ENCODE measurements at regions not wholly inside any gene's neighbourhood (a gene's known extent, or its start where the extent isn't known, plus 50 kb on each side); places are given as distances from the start of the nearest gene placed in this dataset.

DNA sequence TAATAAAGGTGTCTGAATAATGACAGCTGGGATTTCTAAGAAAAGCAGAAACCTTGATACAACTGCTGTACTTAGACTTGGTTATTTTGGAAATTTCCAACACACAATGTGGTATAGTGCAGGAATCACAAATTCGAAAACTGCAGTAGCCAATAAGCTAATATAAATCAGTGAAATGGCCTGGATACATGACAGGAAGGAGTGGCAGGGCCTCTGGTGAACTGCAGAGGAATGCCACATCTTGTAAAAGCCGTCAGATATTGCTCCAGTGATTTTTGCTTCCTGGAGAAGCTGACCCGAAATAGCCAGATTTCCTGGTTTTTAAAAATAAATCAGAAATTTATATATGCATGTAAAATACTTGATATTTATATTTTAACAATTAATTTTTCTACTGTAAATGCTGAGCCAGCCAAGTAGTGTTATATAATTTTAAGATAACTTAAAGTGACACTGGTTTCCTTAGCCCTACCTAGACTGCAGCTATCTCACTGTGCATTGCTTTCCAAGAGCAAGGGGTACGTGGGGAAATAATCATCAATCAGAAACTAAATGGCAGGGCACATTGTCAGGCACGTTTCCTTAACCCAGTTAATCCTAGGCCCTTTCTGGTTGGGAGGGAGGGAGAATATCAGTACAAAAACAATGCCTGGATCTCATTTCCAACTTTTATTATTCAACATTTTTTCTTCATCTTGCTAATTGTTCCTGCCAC is 182.4 kb downstream of the RASEF start:
- DNase-seq (ENCODE audit: low read depth in 2 of 2): no peak
- H3K4me1 ChIP-seq (ENCODE audit: control insufficient read depth, extremely low read depth, insufficient read depth, low read length): no peaks in the 10 kb centered on the region
- no peak overlapping the region for H3K27ac ChIP-seq (ENCODE audit: insufficient read depth, low read length)

DNA sequence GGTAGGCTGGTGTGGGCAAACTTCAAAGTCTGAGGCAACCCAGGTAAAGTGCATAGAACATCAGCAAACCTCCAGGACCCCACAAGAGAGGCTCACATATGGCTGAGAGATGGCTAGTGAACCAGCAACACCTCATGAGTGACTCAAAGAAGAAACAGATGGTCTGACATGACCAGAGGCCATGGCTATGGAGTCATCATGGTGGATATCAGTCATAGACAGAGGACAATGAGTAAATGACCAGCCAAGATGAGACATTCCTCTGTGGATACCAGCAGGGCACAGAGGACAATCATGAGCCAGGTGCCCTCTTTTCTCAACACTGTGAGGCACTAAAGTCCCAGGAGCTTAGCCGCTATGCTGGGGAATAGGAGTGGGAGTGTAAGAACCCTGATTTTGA is 180.8 kb downstream of the RASEF start:
- peak in 1 of 2 donors; percentile 73 for DNase-seq (ENCODE audit: low read depth in 2 of 2)
- no peaks in the 10 kb centered on the region for H3K9me3 ChIP-seq (ENCODE audit: control insufficient read depth, insufficient read depth, low read depth, low read length)
- no peaks in the 10 kb centered on the region for H4K20me1 ChIP-seq (ENCODE audit: control insufficient read depth, extremely low read depth, insufficient read depth, low read length)
- no peak overlapping the region for H3K27ac ChIP-seq (ENCODE audit: insufficient read depth, low read length)
- TF ChIP-seq, protein P1, sequence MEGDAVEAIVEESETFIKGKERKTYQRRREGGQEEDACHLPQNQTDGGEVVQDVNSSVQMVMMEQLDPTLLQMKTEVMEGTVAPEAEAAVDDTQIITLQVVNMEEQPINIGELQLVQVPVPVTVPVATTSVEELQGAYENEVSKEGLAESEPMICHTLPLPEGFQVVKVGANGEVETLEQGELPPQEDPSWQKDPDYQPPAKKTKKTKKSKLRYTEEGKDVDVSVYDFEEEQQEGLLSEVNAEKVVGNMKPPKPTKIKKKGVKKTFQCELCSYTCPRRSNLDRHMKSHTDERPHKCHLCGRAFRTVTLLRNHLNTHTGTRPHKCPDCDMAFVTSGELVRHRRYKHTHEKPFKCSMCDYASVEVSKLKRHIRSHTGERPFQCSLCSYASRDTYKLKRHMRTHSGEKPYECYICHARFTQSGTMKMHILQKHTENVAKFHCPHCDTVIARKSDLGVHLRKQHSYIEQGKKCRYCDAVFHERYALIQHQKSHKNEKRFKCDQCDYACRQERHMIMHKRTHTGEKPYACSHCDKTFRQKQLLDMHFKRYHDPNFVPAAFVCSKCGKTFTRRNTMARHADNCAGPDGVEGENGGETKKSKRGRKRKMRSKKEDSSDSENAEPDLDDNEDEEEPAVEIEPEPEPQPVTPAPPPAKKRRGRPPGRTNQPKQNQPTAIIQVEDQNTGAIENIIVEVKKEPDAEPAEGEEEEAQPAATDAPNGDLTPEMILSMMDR (conservative IDR thresholded peaks at IDR 0.05 in 1 of 2, IDR thresholded peaks at IDR 0.05 in 1 of 2; ENCODE audit: low read depth in 1 of 2, low read length in 2 of 2): no peak
- TF ChIP-seq EZH2 (IDR thresholded peaks at IDR 0.05; ENCODE audit: low read length, missing control alignments): no peak
- no peak overlapping the region for H3K4me3 ChIP-seq (replicated peaks in 1 of 4; ENCODE audit: control extremely low read depth in 1 of 4, insufficient read depth in 1 of 4, low read depth in 3 of 4, low read length in 4 of 4)
- H2AFZ ChIP-seq (ENCODE audit: low read length): no peak overlapping the region
- H3K36me3 ChIP-seq (ENCODE audit: control insufficient read depth, insufficient read depth, low read length): no peaks in the 10 kb centered on the region
- H3K4me2 ChIP-seq (ENCODE audit: extremely low read depth, insufficient read depth, low read length): no peak overlapping the region
- H3K9ac ChIP-seq (ENCODE audit: insufficient read depth, low read length): no peak overlapping the region
- H3K27me3 ChIP-seq (ENCODE audit: control insufficient read depth, insufficient read depth, low read length): no peaks in the 10 kb centered on the region
- no peaks in the 10 kb centered on the region for H3K4me1 ChIP-seq (ENCODE audit: control insufficient read depth, extremely low read depth, insufficient read depth, low read length)
- H3K79me2 ChIP-seq (ENCODE audit: control insufficient read depth, insufficient read depth, low read length): no peaks in the 10 kb centered on the region

More for the DNA sequence above, 182.4 kb downstream of the RASEF start:
- Histone ChIP-seq H4K20me1 (ENCODE audit: control insufficient read depth, extremely low read depth, insufficient read depth, low read length) (no peaks in the 10 kb centered on the region), H3K79me2 (ENCODE audit: control insufficient read depth, insufficient read depth, low read length) (no peaks in the 10 kb centered on the region), H2AFZ (ENCODE audit: low read length) (no peak overlapping the region), H3K4me2 (ENCODE audit: extremely low read depth, insufficient read depth, low read length) (no peak overlapping the region), H3K9ac (ENCODE audit: insufficient read depth, low read length) (no peak overlapping the region), H3K27me3 (ENCODE audit: control insufficient read depth, insufficient read depth, low read length) (no peaks in the 10 kb centered on the region), H3K9me3 (ENCODE audit: control insufficient read depth, insufficient read depth, low read depth, low read length) (no peaks in the 10 kb centered on the region), H3K36me3 (ENCODE audit: control insufficient read depth, insufficient read depth, low read length) (no peaks in the 10 kb centered on the region), H3K4me3 (replicated peaks in 1 of 4; ENCODE audit: control extremely low read depth in 1 of 4, insufficient read depth in 1 of 4, low read depth in 3 of 4, low read length in 4 of 4) (no peak overlapping the region)
- TF ChIP-seq, protein P1 (conservative IDR thresholded peaks at IDR 0.05 in 1 of 2, IDR thresholded peaks at IDR 0.05 in 1 of 2; ENCODE audit: low read depth in 1 of 2, low read length in 2 of 2): no peak
- no peak for TF ChIP-seq EZH2 (IDR thresholded peaks at IDR 0.05; ENCODE audit: low read length, missing control alignments)

DNA sequence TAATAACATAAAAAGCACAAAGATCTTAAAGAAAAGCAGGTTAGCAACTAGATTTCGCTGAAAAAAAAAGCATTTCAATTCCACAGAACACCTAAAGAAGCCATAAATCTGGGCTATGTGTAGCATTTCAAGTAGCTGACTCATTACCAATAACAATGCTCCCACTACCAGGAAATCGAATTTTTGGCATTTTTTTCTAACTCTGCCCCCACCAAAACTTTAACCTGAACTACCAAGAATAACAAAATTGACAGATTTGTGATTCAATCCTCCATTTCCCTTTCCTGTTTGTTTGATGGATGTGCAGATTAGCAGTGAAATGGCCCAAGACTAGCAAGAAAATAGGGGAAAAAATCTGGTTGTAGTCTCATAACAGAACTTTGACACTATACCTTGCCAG is 180.2 kb downstream of the RASEF start:
- Histone ChIP-seq H3K27me3 (ENCODE audit: control insufficient read depth, insufficient read depth, low read length) (no peaks in the 10 kb centered on the region), H3K4me2 (ENCODE audit: extremely low read depth, insufficient read depth, low read length) (no peak overlapping the region), H3K9ac (ENCODE audit: insufficient read depth, low read length) (no peak overlapping the region), H3K9me3 (ENCODE audit: control insufficient read depth, insufficient read depth, low read depth, low read length) (no peaks in the 10 kb centered on the region), H3K27ac (ENCODE audit: insufficient read depth, low read length) (no peak overlapping the region), H3K4me3 (replicated peaks in 1 of 4; ENCODE audit: control extremely low read depth in 1 of 4, insufficient read depth in 1 of 4, low read depth in 3 of 4, low read length in 4 of 4) (no peak overlapping the region), H3K4me1 (ENCODE audit: control insufficient read depth, extremely low read depth, insufficient read depth, low read length) (no peaks in the 10 kb centered on the region), H2AFZ (ENCODE audit: low read length) (no peak overlapping the region), H4K20me1 (ENCODE audit: control insufficient read depth, extremely low read depth, insufficient read depth, low read length) (no peaks in the 10 kb centered on the region), H3K79me2 (ENCODE audit: control insufficient read depth, insufficient read depth, low read length) (no peaks in the 10 kb centered on the region), H3K36me3 (ENCODE audit: control insufficient read depth, insufficient read depth, low read length) (no peaks in the 10 kb centered on the region)
- TF ChIP-seq, protein P1 (conservative IDR thresholded peaks at IDR 0.05 in 1 of 2, IDR thresholded peaks at IDR 0.05 in 1 of 2; ENCODE audit: low read depth in 1 of 2, low read length in 2 of 2): no peak
- TF ChIP-seq EZH2 (IDR thresholded peaks at IDR 0.05; ENCODE audit: low read length, missing control alignments): no peak
- peak in 1 of 2 donors; percentile 75 for DNase-seq (ENCODE audit: low read depth in 2 of 2)
